GM18508 (cell line): ENCODE measurements at regions not wholly inside any gene's neighbourhood (a gene's known extent, or its start where the extent isn't known, plus 50 kb on each side); places are given as distances from the start of the nearest gene placed in this dataset.

Experiments used
- ATAC-seq: cut with Tn5 transposase; IDR thresholded peaks from one replicate; pipeline ENCODE4 v1.9.1; 2021; ENCODE audit warnings: moderate number of reproducible peaks; ENCODE audit not compliant: insufficient read depth, unreplicated experiment

DNA sequence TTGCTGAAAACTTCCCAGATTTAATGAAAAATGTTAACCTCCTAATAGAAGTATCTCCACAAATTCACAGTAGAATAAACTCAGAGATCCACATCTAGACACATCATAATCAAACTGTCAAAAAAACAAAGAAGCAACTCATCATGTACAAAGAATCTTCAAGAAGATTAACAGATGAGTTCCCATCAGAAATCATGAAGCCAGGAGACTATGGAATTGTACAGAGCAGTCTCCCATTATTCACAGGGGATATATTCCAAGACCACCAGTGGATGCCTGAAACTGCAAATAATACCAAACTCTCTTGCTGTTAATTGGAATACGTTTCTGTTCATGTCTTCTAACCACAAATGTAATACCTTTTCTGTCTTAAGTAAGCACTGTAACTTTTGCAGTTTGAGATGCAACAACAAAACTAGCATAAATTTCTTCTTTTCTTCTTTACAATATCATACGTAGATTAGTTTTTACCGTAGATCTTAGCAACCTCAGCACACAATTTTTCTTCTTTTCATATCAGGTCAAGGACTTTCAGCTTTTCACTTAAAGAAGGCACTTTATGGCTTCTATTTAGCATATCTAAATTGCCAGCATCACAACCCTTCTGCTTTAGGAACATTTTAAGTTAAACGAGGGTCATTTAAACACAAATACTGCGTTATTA, 70.3 kb upstream of the MIR17HG start:
- no peak for ATAC-seq

DNA sequence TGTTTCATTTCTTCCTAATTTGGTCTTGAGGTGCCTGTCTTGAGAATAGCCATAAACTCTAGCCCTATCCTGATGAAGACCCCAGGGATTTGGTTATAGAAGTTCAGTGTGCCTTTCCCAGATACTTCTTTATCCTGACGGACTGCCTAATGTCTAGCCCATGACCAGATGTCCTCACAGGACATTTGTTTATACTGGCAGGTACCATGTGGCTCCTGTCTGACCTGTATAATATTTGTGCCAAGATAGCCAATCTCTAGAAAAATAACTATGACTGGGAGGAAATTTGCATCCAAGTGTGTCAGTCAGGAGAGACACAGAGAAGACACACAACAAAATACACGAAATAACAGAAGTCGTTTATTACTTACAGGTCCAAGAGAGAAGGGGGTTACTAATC, 69.2 kb upstream of the MIR17HG start:
- no peak for ATAC-seq

DNA sequence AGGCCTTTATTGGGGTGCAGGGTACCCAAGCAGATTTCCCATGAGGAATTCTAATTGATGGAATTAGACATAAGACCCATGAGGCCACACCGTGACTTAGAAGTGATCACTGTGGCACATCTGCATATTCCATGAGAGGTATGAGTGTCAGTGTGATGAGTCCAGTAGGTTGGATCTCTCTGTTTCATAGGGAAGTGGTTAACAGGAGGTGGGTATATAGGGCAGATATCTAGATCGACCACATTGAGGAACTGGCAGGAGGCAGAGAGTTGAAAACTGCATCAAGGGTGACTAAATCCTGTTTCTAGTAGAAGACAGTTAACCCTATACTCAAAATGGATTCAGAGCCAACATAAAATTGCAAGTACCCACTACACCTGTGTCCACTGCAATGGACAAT, 68.6 kb upstream of the MIR17HG start:
- ATAC-seq, result no peak

DNA sequence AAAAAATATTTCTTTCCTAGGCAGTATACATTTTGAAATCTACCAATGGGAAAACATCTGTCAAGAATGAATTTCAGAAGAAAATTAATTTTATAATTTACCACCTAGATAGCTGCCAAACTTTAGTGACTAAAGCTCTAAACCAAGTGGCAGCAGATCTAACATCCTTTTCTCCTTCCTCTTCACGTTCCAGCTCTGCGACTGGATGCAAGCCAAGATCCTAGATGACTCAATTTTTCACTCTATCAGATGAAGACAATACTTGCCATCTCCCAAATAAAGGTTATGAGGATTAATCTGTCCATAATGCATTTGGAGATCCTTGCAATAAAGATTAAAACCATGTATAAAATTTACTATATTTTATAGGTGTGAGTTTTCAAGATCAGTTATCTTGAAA, 66.7 kb upstream of the MIR17HG start:
- ATAC-seq, result no peak

DNA sequence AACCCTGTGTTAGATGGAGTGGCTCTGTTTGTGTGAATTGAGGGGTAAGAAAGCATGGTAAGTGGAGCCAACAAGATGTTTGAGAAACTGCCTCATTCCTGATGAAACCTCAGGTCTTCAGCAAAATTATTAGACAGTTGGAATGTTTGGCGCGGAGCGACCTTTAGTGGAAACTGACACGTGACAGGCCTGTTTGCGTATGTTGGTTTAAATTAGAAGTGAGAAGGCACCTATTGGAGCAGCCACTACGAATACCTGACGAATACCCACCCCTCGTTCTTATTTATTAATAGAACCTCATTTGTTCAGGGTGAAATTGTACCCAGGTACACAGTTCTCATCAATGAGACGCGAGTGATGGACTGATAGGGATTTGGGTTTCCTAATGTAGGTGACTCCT, 63.2 kb upstream of the MIR17HG start:
- no peak for ATAC-seq

DNA sequence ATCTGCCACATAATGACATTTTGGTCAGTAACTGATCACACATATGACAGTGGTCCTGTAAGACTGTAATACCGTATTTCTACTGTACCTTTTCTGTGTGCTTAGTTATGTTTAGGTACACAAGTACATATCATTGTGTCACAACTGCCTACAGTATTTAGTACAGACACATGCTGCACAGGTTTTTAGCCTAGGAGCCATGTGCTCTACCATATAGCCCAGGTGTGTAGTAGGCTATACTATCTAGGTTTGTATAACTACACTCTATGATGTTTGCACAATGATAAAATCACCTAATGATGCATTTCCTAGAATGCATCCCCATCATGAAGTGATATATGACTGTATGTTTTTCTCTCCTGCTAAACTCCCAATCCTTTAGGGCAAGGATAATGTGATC, 61.2 kb upstream of the MIR17HG start:
- ATAC-seq, result no peak

DNA sequence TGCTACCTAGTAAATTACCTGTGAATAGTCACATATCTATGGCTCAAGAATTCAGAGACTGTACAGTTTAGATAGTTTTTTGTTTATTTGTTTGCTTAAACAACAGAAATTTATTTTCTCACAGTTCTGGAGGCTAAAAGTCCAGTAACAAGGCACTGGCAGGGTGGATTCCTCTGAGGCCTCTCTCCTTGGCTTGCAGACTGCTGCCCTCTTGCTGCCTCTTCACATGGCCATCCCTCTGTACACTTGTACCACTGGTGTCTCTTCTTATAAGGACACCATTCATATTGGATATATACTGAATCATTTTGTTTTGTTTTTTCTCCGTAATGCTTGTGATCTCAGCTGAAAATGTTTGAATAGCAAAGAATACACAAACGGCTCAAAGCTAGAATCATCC, 56.4 kb upstream of the MIR17HG start:
- ATAC-seq, result no peak

DNA sequence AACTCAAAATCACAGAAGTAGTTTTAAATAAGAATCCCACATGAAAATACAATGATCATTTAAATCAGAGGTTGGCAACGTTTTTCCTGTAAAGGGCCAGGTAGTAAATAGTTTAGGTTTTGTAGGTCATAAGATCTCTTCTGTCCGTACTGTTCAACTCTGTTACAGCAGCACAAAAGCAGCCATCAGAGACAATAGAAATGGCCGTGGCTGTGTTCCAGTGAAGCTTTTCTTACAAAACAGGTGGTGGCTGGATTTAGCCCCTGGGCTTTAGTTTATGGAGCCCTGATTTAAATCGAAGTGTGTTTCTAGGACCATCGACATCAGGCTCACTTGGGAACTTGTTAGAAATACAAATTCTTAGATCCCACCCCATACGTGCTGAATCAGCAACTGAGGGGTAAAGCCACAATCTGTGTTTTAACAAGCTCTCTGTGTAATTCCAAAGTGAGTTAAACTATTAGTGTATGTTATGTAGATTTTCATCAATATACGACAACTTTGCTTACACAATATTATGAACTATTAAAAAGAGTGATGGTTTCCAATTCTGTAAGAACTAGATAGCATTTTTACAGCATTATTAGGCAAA, 54.8 kb upstream of the MIR17HG start:
- no peak for ATAC-seq

DNA sequence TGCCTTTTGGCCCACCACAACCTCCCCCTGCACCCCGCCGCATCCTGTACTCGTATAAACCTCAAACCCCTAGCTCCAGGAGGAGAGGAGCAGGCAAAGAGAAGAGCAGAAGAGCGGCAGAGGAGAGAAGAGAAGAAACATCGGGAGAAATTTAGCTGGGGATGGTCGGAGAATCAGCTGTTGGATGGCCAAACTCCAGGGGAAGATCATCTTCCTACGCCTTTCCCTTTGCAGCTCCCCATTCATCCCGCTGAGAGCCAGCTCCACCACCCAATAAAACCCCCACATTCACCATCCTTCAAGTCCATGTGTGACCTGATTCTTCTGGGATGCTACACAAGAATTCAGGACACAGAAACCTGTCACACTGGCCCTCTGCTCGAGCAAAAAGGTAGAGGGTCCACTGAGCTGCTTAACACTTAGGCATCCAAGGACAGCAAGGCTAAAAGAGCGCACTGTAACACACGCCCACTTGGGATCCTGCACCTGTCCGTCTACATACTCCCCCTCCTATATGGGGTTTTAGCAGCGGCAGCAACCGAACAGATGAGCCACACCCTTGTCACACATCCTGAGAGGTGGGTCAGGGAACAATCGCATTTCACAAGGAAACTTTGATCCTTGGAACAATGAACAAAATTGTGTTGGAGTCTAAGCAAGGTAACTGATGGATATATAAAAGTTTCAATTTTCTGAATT, 51.6 kb upstream of the MIR17HG start:
- ATAC-seq, result no peak

DNA sequence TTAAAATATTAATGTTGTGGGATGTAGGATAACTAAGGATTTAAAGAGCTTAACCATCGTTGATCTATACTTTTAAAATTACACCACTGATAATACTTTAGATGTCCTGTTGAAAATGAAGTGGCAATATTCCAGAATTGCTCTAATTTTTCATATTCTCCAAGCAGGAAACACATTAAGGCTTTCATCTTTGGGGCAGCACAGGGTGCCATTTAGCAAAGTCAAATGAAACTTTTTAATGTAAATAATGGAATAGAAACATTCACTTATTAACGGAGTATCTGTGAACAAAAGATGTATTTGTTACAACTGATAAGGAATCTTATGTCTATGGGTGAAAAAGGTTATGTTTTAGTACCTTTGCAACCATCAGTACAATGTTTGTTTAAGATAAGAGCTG, 50.0 kb upstream of the MIR17HG start:
- ATAC-seq, result no peak
